Vagina (tissue), 2 donors: ENCODE measurements at regions not wholly inside any gene's neighbourhood (a gene's known extent, or its start where the extent isn't known, plus 50 kb on each side); places are given as distances from the start of the nearest gene placed in this dataset.

Experiments
- DNase-seq, 2 donors: peaks; one replicate each; pipeline ENCODE4 v3.0.0-alpha.2; 2017; ENCODE audit errors: extremely low spot score in 2 of 2
- H3K27ac ChIP-seq: fragments of 200-600 bp; sonication (generic); one replicate; pipeline ENCODE4 v1.5.1; 2019
- H3K27me3 ChIP-seq: fragments of 200-600 bp; sonication (generic); one replicate; pipeline ENCODE4 v1.5.1; 2019
- H3K36me3 ChIP-seq, 2 donors: fragments of 200-600 bp; sonication (generic); one replicate each; pipeline ENCODE4 v1.5.1; 2017 to 2019
- H3K4me1 ChIP-seq: fragments of 200-600 bp; sonication (generic); one replicate; pipeline ENCODE4 v1.5.1; 2019
- H3K4me3 ChIP-seq, 2 donors: fragments of 200-600 bp; sonication (generic); 1 replicate in 1 of 2; 2 replicates in 1 of 2; pipeline ENCODE4 v1.5.1; 2016 to 2019
- H3K9me3 ChIP-seq: fragments of 200-600 bp; sonication (generic); one replicate; pipeline ENCODE4 v1.5.1; 2019
- POLR2A ChIP-seq, 2 donors: fragments of 450-650 bp; IDR thresholded peaks; one replicate each; pipeline ENCODE4 v1.6.1; 2017; ENCODE audit warnings: antibody characterized with exemption in 2 of 2, mild to moderate bottlenecking in 2 of 2, moderate library complexity in 2 of 2
- POLR2AphosphoS5 ChIP-seq, 2 donors: sonication (generic); formaldehyde crosslinking; IDR thresholded peaks; one replicate each; pipeline ENCODE4 v1.9.0; 2017; ENCODE audit warnings: antibody characterized with exemption in 2 of 2, mild to moderate bottlenecking in 2 of 2, low read depth in 1 of 2; ENCODE audit not compliant: insufficient read depth in 1 of 2
- intact Hi-C: fragments of 100-400 bp; cut with DNase I; formaldehyde crosslinking; loops from one replicate; pipeline ENCODE4 v1.15.1; 2023
- TF ChIP-seq, protein P1 (sequence below), 3 experiments: fragments of 450-650 bp in 2 of 3; fragments of 200-600 bp in 1 of 3; sonication (generic) in 1 of 3; IDR thresholded peaks; one replicate each; pipeline ENCODE4 v1.5.1; 2017 to 2019; ENCODE audit warnings: antibody characterized with exemption in 3 of 3, mild to moderate bottlenecking in 2 of 3, moderate library complexity in 2 of 3

DNA sequence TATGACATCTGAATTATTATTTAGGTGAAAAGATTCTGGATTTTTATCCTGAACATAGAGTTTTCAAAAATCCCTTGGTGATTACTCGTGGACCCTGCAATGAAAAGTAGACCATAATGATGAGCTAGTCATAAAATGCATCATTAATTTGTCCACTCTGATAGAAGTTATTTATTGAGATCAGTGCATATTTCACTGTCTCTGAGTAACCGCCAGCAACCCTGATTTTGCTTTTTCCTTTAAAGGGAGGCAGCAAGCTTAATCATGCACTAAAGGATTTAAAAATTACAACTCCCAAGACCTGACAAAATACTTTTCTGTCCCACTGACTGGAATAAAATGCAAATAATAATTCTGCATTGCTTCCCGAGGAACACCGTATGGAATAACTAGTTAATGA lies 259.6 kb upstream of the DPPA4 start:
- Histone ChIP-seq H3K36me3 (no peaks in the 10 kb centered on the region), H3K4me1 (no peaks in the 10 kb centered on the region), H3K9me3 (no peaks in the 10 kb centered on the region), H3K27me3 (no peaks in the 10 kb centered on the region), H3K4me3 (no peak overlapping the region), H3K27ac (no peak overlapping the region)
- intact Hi-C loops: no loop called here
- DNase-seq: no peak
- TF ChIP-seq POLR2A (IDR thresholded peaks at IDR 0.05) (no peak), POLR2AphosphoS5 (IDR thresholded peaks at IDR 0.05; ENCODE audit: insufficient read depth in 1 of 2, low read depth in 1 of 2) (no peak)
- TF ChIP-seq, protein P1, sequence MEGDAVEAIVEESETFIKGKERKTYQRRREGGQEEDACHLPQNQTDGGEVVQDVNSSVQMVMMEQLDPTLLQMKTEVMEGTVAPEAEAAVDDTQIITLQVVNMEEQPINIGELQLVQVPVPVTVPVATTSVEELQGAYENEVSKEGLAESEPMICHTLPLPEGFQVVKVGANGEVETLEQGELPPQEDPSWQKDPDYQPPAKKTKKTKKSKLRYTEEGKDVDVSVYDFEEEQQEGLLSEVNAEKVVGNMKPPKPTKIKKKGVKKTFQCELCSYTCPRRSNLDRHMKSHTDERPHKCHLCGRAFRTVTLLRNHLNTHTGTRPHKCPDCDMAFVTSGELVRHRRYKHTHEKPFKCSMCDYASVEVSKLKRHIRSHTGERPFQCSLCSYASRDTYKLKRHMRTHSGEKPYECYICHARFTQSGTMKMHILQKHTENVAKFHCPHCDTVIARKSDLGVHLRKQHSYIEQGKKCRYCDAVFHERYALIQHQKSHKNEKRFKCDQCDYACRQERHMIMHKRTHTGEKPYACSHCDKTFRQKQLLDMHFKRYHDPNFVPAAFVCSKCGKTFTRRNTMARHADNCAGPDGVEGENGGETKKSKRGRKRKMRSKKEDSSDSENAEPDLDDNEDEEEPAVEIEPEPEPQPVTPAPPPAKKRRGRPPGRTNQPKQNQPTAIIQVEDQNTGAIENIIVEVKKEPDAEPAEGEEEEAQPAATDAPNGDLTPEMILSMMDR (IDR thresholded peaks at IDR 0.05): no peak

DNA sequence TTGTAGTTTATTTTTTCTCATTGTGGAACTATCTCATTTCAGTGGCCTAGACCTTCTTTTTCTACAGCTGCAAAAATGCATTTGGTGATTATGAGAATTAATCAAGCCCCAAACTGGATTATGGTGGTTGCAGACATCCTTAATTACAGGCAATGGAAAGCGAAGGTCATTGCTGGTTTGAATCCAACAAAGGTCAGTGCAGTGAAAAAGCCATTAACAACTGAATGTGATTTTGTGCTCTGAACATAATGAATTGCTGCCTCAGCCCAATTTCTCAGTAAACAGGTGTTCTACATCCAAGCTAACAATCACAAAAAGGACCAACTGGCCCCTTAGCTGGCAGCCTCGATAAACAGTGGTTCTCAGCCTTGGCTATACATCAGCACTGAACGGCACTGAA lies 260.1 kb upstream of the DPPA4 start:
- Histone ChIP-seq H3K4me1 (no peaks in the 10 kb centered on the region), H3K9me3 (no peaks in the 10 kb centered on the region), H3K36me3 (no peaks in the 10 kb centered on the region), H3K27ac (no peak overlapping the region), H3K4me3 (no peak overlapping the region), H3K27me3 (no peaks in the 10 kb centered on the region)
- no peak for TF ChIP-seq POLR2A (IDR thresholded peaks at IDR 0.05)
- intact Hi-C loops: no loop called here
- DNase-seq: no peak

DNA sequence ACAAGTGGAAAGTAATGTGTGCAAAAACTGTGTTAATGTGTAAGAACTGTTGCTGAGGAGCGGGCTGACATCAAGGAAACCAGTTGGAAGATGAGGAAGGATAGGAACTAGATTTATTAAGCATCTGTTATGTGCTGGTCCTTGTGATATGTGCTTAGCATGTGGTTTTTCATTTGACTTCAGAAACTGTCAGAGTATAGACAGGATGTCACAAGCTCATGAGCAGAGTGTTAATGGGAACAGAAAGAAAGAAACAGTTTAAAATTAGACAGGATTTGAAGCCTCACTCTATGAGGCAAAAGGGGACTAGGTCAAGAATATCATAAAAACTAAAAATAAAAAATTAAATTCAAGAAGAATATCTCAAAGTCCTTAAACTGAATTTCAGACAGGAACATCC lies 270.6 kb upstream of the DPPA4 start:
- DNase-seq: no peak
- Histone ChIP-seq H3K4me1 (no peaks in the 10 kb centered on the region), H3K27me3 (no peaks in the 10 kb centered on the region), H3K36me3 (no peaks in the 10 kb centered on the region), H3K27ac (no peak overlapping the region), H3K9me3 (no peaks in the 10 kb centered on the region), H3K4me3 (no peak overlapping the region)
- TF ChIP-seq POLR2A (IDR thresholded peaks at IDR 0.05) (no peak), POLR2AphosphoS5 (IDR thresholded peaks at IDR 0.05; ENCODE audit: insufficient read depth in 1 of 2, low read depth in 1 of 2) (no peak)
- TF ChIP-seq, protein P1 (IDR thresholded peaks at IDR 0.05): no peak
- intact Hi-C loops: no loop called here

DNA sequence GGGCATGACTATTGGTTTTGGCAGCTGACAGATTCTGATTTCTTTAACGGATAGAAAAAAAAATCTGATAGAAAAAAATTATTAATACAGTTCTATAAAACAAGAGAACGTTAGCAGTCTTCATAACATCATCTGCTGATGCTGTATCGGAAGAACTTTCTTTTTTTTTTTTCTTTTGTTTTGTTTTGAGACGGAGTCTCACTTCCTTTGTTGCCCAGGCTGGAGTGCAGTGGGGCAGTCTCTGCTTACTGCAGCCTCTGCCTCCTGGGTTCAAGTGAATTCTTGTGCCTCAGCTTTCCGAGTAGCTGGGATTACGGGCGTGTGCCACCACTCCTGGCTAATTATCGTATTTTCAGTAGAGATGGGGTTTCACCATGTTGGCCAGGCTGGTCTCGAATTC lies 271.2 kb upstream of the DPPA4 start:
- no peaks in the 10 kb centered on the region for H3K9me3 ChIP-seq
- no peak overlapping the region for H3K27ac ChIP-seq
- no peaks in the 10 kb centered on the region for H3K36me3 ChIP-seq
- no peak overlapping the region for H3K4me3 ChIP-seq
- H3K27me3 ChIP-seq: no peaks in the 10 kb centered on the region
- no peaks in the 10 kb centered on the region for H3K4me1 ChIP-seq
- TF ChIP-seq, protein P1 (IDR thresholded peaks at IDR 0.05): no peak
- TF ChIP-seq POLR2AphosphoS5 (IDR thresholded peaks at IDR 0.05; ENCODE audit: insufficient read depth in 1 of 2, low read depth in 1 of 2) (no peak), POLR2A (IDR thresholded peaks at IDR 0.05) (no peak)
- no peak for DNase-seq
- intact Hi-C loops: no loop called here

DNA sequence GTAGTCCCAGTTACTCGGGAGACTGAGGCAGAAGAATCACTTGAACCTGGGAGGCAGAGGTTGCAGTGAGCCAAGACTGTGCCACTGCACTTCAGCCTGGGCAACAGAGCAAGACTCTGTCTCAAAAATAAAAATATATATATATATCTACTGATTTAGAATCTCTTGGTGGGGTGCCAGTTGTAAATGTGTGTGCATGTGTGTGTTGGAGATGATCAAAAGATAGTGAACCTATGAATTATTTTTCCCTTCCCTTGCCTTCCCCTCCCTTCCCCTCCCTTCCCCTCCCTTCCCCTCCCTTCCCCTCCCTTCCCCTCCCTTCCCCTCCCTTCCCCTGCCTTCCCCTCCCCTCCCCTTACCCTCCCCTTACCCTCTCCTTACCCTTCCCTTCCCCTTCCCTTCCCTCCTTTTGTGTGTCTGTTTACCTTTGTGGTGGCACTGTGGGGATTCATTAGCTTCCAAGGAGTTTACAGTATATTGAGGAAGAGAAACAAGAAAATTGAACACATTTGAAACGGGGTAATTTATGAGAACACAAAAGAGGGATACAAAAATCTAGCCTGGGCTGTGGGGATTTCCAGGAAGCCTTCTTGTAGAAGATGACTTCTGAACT lies 281.5 kb upstream of the DPPA4 start:
- TF ChIP-seq POLR2A (IDR thresholded peaks at IDR 0.05) (no peak), POLR2AphosphoS5 (IDR thresholded peaks at IDR 0.05; ENCODE audit: insufficient read depth in 1 of 2, low read depth in 1 of 2) (no peak)
- TF ChIP-seq, protein P1 (IDR thresholded peaks at IDR 0.05): no peak
- Histone ChIP-seq H3K4me1 (no peaks in the 10 kb centered on the region), H3K4me3 (no peak overlapping the region), H3K27me3 (no peaks in the 10 kb centered on the region), H3K9me3 (no peaks in the 10 kb centered on the region), H3K36me3 (no peaks in the 10 kb centered on the region), H3K27ac (no peak overlapping the region)
- intact Hi-C loops: no loop called here
- DNase-seq: no peak
